Activated CD4-positive, alpha-beta T cell treated with anti-CD3 and anti-CD28 coated beads for 36 hours (primary cell): ENCODE measurements at regions not wholly inside any gene's neighbourhood (a gene's known extent, or its start where the extent isn't known, plus 50 kb on each side); places are given as distances from the start of the nearest gene placed in this dataset.

Experiments used
- ATAC-seq: fragments of 200-7000 bp; cut with Tn5 transposase; one replicate; pipeline ENCODE4 v1.10.0; 2021; ENCODE audit warnings: mild to moderate bottlenecking, moderate library complexity
- CTCF ChIA-PET: fragments of 350-600 bp; sonication (Branson Sonifier 250); formaldehyde crosslinking; loops from one replicate; lab custom pipeline; 2021; ENCODE audit warnings: antibody characterized with exemption; lab: Charles Lee
- POLR2A ChIA-PET: fragments of 350-600 bp; sonication (Branson Sonifier 250); formaldehyde crosslinking; loops from one replicate; lab custom pipeline; 2021; ENCODE audit warnings: antibody characterized with exemption, inconsistent platforms; lab: Charles Lee
- DNase-seq: peaks from one replicate; pipeline ENCODE4 v3.0.0-alpha.2; 2020
- H3K27ac Mint-ChIP-seq: one replicate; pipeline ENCODE4 v1.8.0; 2021; ENCODE audit warnings: mixed read lengths
- H3K27me3 Mint-ChIP-seq: one replicate; pipeline ENCODE4 v1.8.0; 2021; ENCODE audit warnings: mixed read lengths
- H3K36me3 Mint-ChIP-seq: one replicate; pipeline ENCODE4 v1.8.0; 2021; ENCODE audit warnings: low read depth, mixed read lengths
- H3K4me1 Mint-ChIP-seq: one replicate; pipeline ENCODE4 v1.8.0; 2021; ENCODE audit warnings: mixed read lengths
- H3K4me3 Mint-ChIP-seq: one replicate; pipeline ENCODE4 v1.8.0; 2021; ENCODE audit warnings: mild to moderate bottlenecking, moderate library complexity, mixed read lengths
- H3K9me3 Mint-ChIP-seq: one replicate; pipeline ENCODE4 v1.8.0; 2021; ENCODE audit warnings: low read depth, mixed read lengths
- intact Hi-C, 2 experiments: fragments of 100-400 bp; cut with DNase I in 1 of 2; cut with micrococcal nuclease in 1 of 2; formaldehyde crosslinking; loops; one replicate each; pipeline versions ENCODE4 v1.14.2 to v1.15.1; 2022 to 2024; cut with DNase I, micrococcal nuclease

DNA sequence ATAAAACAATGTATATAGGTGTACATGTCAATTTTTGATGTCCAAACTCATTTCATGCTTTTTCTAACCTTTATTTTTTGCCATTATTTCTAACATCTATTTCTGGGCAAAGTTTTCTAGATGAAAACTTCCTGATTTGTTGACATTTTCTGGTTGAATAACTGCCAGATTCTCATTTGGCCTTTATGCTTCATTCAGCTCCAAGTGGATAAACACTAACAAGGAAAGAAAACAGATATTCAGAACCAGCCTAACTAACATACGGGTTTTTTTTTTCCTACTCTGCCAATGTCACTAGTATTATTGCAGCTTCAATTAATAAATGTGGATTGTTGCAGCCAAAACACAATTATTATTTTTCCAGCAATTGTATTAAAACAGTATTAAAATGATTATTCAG is 50.9 kb upstream of the RAP1GDS1 start:
- ChIA-PET CTCF (interaction anchor here (0.6 kb wide), 1 partner anchor 48 kb away, joined by 3 read pairs; no protein-coding TSS in a partner anchor), POLR2A (interaction anchor here (0.5 kb wide), 1 partner anchor 10 kb away, joined by 3 read pairs; no protein-coding TSS in a partner anchor)
- Mint-ChIP-seq H3K4me1 (no peaks in the 10 kb centered on the region), H3K27me3 (no peaks in the 10 kb centered on the region), H3K4me3 (no peak overlapping the region), H3K36me3 (no peaks in the 10 kb centered on the region), H3K27ac (no peak overlapping the region), H3K9me3 (no peaks in the 10 kb centered on the region)
- no peak for ATAC-seq
- intact Hi-C loops = no loop called here
- no peak for DNase-seq

DNA sequence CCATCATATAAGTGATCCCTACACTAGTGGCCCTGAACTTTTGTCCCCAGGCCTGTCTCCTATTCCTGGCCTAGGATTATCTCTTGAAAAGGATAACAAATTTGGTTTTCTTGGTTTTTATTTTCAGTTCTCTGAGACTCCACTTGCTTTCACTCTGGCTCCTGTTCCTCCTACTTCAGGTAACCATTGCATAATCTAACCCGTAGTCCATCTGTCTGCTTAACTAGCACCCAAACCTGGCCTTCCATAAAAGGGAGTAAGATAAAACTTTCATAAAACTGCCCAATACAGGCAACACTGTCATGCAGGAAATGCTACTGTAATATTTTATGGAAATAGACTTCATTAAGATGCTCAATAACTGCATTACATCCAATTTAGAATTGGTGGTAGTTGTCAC is 52.1 kb upstream of the RAP1GDS1 start:
- H3K27ac Mint-ChIP-seq = no peak overlapping the region
- H3K9me3 Mint-ChIP-seq = no peaks in the 10 kb centered on the region
- DNase-seq = no peak
- no peaks in the 10 kb centered on the region for H3K36me3 Mint-ChIP-seq
- H3K4me1 Mint-ChIP-seq = peaks cover 3% of the 10 kb centered on the region
- no peak overlapping the region for H3K4me3 Mint-ChIP-seq
- CTCF ChIA-PET = no interaction called here
- intact Hi-C loops = no loop called here
- no peak for ATAC-seq
- H3K27me3 Mint-ChIP-seq = no peaks in the 10 kb centered on the region
- POLR2A ChIA-PET = no interaction called here

DNA sequence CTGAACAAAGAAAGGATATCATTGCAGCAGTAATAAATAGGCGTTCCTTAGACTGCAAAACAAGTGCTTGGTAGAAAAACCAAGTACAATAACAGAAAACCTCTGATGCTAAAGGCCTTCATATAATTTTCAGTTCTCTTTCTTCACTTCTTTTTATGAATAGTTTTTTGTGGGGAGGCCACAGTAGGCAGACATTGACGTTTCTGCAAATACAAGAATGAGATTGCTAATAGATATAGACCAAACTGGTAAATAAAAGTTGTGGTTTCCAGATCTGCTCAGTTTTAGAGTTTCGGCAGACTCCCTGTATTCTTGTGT is 57.0 kb upstream of the RAP1GDS1 start:
- H3K36me3 Mint-ChIP-seq = peaks cover 2% of the 10 kb centered on the region
- peaks cover 9% of the 10 kb centered on the region for H3K9me3 Mint-ChIP-seq
- peak overlapping the region; percentile 49 for H3K4me3 Mint-ChIP-seq
- ATAC-seq = no peak
- H3K27me3 Mint-ChIP-seq = no peaks in the 10 kb centered on the region
- ChIA-PET POLR2A (no interaction called here), CTCF (no interaction called here)
- intact Hi-C loops = loop anchor here in 1 of 2 experiments (5.0 kb wide), 1 partner anchor 58 kb away; the partner anchor contains the start of gene RAP1GDS1
- peaks cover 16% of the 10 kb centered on the region for H3K4me1 Mint-ChIP-seq
- peak overlapping the region; percentile 81 for H3K27ac Mint-ChIP-seq
- DNase-seq = no peak

DNA sequence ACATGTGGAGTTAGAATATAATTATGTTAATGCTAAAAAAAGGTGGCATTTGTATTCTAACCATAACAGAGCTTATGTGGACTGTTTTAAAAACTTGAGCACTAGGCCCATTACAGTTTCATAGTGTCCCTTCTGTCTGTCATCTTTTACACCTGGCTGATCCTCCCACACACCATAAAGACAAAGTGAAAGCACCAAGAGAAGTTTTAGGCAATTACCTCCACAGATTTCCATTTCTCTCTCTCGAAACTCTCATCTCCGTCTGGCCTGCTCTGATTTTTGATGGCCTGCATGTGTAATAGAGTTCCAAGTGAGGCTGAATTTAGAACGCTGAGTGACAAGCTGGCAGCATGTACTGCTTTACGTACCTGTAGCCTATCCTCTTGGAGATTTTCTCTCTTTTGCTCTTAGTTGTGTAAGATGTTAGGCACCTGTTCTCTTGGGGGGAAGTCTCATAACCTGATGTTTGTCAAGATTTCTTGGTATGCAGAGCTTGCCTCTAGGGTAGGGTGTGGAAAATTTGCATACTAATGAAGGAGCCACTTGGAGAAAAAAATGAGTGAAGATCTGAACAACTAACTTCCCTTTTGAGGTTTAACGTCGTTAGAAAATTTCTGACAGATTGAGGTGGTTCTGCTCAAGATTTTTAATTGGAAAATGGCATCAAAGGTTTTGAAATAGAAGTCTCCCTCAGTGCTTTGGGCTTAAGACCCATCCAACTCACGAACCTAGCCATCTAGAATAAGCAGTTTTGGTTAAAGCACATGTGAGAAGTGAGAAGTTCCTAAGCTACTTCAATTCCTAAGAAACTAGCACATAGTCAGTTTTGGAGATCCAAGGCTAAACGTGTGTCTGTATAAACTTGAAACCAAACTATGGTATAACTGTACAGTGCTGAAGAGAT is 57.6 kb upstream of the RAP1GDS1 start:
- intact Hi-C loops = loop anchor here in 1 of 2 experiments (5.0 kb wide), 1 partner anchor 59 kb away; the partner anchor contains the start of gene RAP1GDS1
- ATAC-seq (peak; percentile 81), DNase-seq (peak; percentile 8)
- peaks cover 9% of the 10 kb centered on the region for H3K9me3 Mint-ChIP-seq
- peak overlapping the region; percentile 81 for H3K27ac Mint-ChIP-seq
- H3K4me1 Mint-ChIP-seq = peaks cover 16% of the 10 kb centered on the region
- no peaks in the 10 kb centered on the region for H3K27me3 Mint-ChIP-seq
- ChIA-PET POLR2A (no interaction called here), CTCF (interaction anchor here (0.7 kb wide), 1 partner anchor 163 kb away, joined by 3 read pairs; no protein-coding TSS in a partner anchor)
- peaks cover 2% of the 10 kb centered on the region for H3K36me3 Mint-ChIP-seq
- H3K4me3 Mint-ChIP-seq = peak overlapping the region; percentile 49

DNA sequence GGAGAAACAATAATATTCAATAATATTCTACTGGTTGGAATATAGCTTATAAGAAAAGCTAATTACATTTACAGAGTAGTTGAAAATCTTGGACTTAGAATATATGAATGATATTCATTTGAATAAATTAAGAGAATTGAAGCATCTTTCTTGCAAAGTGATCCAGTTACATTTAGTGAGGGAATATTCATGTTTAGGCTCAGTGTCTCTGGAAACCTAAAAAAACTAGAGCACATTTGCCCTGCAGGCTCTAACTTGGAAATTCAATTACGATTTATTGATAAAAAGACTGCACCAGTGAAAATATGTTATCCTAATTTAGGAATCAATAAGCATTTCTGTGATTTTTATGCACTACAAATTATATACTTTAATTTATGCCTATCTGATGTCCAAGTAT is 58.3 kb upstream of the RAP1GDS1 start:
- Mint-ChIP-seq H3K27me3 (no peaks in the 10 kb centered on the region), H3K9me3 (peaks cover 12% of the 10 kb centered on the region), H3K27ac (no peak overlapping the region), H3K36me3 (peaks cover 2% of the 10 kb centered on the region), H3K4me3 (peak overlapping the region; percentile 49), H3K4me1 (peaks cover 16% of the 10 kb centered on the region)
- intact Hi-C loops = loop anchor here in 1 of 2 experiments (5.0 kb wide), 1 partner anchor 59 kb away; the partner anchor contains the start of gene RAP1GDS1
- POLR2A ChIA-PET = no interaction called here
- DNase-seq (no peak), ATAC-seq (no peak)
- CTCF ChIA-PET = interaction anchor here (0.7 kb wide), 1 partner anchor 162 kb away, joined by 3 read pairs; no protein-coding TSS in a partner anchor

DNA sequence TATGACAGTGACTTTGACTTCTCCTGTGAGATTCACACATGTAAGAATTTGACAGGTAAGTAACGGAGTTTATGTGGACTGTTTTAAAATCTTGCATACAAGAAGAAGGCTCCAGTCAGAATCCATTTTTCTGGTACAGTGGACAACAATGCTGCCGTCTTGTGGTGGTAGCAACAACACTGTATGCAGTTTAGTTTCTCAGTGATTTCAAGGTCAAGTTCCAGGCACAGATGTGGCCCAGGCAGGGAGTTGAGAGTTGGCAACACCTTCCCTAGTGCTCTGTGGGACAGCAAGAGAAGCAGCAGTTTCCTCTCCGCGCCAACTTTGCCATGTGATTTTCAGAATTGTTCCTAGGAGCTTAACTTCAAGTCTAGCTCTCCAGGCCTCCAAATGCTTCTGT is 56.0 kb upstream of the STPG2 start:
- Mint-ChIP-seq H3K27me3 (no peaks in the 10 kb centered on the region), H3K9me3 (peaks cover 29% of the 10 kb centered on the region), H3K4me1 (peaks cover 14% of the 10 kb centered on the region), H3K36me3 (peaks cover 9% of the 10 kb centered on the region), H3K27ac (no peak overlapping the region), H3K4me3 (no peak overlapping the region)
- POLR2A ChIA-PET = no interaction called here
- ATAC-seq (no peak), DNase-seq (no peak)
- CTCF ChIA-PET = interaction anchor here (0.7 kb wide), 2 partner anchors 17 to 94 kb away, joined by 3 read pairs; no protein-coding TSS in a partner anchor
- intact Hi-C loops = no loop called here

DNA sequence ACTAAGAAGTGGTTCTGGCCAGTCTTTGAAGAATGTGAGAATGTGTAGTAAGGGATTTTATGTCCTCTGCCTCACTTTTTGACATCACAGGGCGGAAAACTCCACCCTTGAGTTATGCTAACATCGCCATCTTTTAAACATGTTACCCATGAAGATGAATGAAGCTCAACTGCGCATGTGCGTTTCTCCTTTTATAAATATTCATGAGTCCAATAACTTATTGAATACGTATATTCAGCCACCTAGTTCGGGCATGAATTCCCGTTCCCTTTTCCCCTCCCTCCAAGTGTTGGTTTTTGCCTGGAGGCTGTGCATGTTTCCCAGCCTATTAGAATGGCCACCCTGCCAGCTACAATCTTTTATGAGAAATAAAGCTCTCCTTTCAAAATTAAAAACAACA is 51.7 kb upstream of the STPG2 start:
- DNase-seq (no peak), ATAC-seq (no peak)
- ChIA-PET POLR2A (no interaction called here), CTCF (no interaction called here)
- Mint-ChIP-seq H3K27me3 (no peaks in the 10 kb centered on the region), H3K36me3 (peaks cover 9% of the 10 kb centered on the region), H3K4me3 (no peak overlapping the region), H3K27ac (no peak overlapping the region), H3K4me1 (no peaks in the 10 kb centered on the region), H3K9me3 (peaks cover 23% of the 10 kb centered on the region)
- intact Hi-C loops = no loop called here

DNA sequence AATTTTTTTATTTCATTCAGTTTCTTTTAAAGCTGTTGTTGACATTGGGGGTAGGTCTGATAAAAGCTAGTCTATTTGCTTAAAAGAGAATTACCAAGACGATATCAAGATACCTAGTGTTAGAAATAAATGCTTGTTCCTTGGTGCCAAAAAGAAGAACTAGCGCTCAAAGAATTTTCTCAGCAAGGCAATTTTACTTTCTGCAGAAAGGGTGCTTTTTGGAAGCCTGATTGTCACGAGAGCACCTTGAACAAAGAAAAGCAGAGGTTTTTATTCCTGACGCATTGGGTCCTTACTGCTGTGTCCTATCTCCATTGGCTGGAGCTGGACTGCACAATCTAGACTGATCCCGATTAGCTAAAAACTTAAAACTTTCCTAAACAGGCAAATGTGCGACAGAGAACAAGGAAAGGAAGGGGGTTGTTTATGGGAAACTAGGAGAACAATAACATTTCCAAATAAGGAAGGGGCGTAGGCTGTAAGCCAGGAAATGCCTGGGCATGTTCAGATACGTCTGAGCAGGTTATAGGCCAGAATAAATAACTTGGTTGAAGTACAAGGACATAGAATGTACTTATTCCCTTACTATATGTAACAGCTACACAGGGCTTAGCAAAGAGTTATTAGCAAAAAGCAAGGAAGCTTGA is 50.3 kb upstream of the STPG2 start:
- no peak for ATAC-seq
- intact Hi-C loops = no loop called here
- no peaks in the 10 kb centered on the region for H3K4me1 Mint-ChIP-seq
- no peak for DNase-seq
- ChIA-PET CTCF (no interaction called here), POLR2A (no interaction called here)
- H3K9me3 Mint-ChIP-seq = peaks cover 23% of the 10 kb centered on the region
- H3K27me3 Mint-ChIP-seq = no peaks in the 10 kb centered on the region
- H3K4me3 Mint-ChIP-seq = no peak overlapping the region
- no peak overlapping the region for H3K27ac Mint-ChIP-seq
- peaks cover 9% of the 10 kb centered on the region for H3K36me3 Mint-ChIP-seq
